HG02678 (cell line): ENCODE measurements at regions not wholly inside any gene's neighbourhood (a gene's known extent, or its start where the extent isn't known, plus 50 kb on each side); places are given as distances from the start of the nearest gene placed in this dataset.

Experiments
- ATAC-seq: cut with Tn5 transposase; IDR thresholded peaks from one replicate; pipeline ENCODE4 v1.9.1; 2021; ENCODE audit warnings: mild to moderate bottlenecking, moderate library complexity; ENCODE audit not compliant: unreplicated experiment

- ATAC-seq, result no peak
These were observed 134.1 kb downstream of the ZC3H11B start for GRCh38 chr1:219478811-219479210.

- no peak for ATAC-seq
These were observed 135.0 kb downstream of the ZC3H11B start for GRCh38 chr1:219477861-219478260.

GRCh38 chr1:219476716-219477115, 136.2 kb downstream of the ZC3H11B start:
- no peak for ATAC-seq

- peak; percentile 77 for ATAC-seq
These were observed 136.8 kb downstream of the ZC3H11B start for GRCh38 chr1:219476116-219476515.

GRCh38 chr1:219472596-219472995, 140.3 kb downstream of the ZC3H11B start:
- ATAC-seq, result no peak

GRCh38 chr1:219467524-219467923, 145.4 kb downstream of the ZC3H11B start:
- ATAC-seq, result no peak

GRCh38 chr1:219466766-219467165, 146.1 kb downstream of the ZC3H11B start:
- no peak for ATAC-seq

GRCh38 chr1:219465212-219466093, 147.5 kb downstream of the ZC3H11B start:
- peak; percentile 47 for ATAC-seq

GRCh38 chr1:219463636-219464035, 149.3 kb downstream of the ZC3H11B start:
- ATAC-seq, result no peak

GRCh38 chr1:219461981-219462400, 150.9 kb downstream of the ZC3H11B start:
- no peak for ATAC-seq

- ATAC-seq, result peak; percentile 80
These were observed 151.7 kb downstream of the ZC3H11B start for GRCh38 chr1:219460896-219461815.

GRCh38 chr1:219460081-219460895, 152.6 kb downstream of the ZC3H11B start:
- ATAC-seq, result peak; percentile 23

- no peak for ATAC-seq
These were observed 153.4 kb downstream of the ZC3H11B start for GRCh38 chr1:219459351-219460080.

- no peak for ATAC-seq
These were observed 166.6 kb downstream of the ZC3H11B start for GRCh38 chr1:219446288-219446687.

- ATAC-seq, result no peak
These were observed 167.0 kb downstream of the ZC3H11B start for GRCh38 chr1:219445864-219446263.

GRCh38 chr1:219444474-219444873, 168.4 kb downstream of the ZC3H11B start:
- no peak for ATAC-seq

- ATAC-seq, result no peak
These were observed 169.1 kb downstream of the ZC3H11B start for GRCh38 chr1:219443763-219444162.

- ATAC-seq, result no peak
These were observed 170.3 kb downstream of the ZC3H11B start for GRCh38 chr1:219442611-219443061.

GRCh38 chr1:219441884-219442283, 171.0 kb downstream of the ZC3H11B start:
- no peak for ATAC-seq

- ATAC-seq, result no peak
These were observed 173.5 kb downstream of the ZC3H11B start for GRCh38 chr1:219439376-219439775.
